CD14-positive monocyte (primary cell): ENCODE measurements at regions not wholly inside any gene's neighbourhood (a gene's known extent, or its start where the extent isn't known, plus 50 kb on each side); places are given as distances from the start of the nearest gene placed in this dataset.

Experiments used
- DNase-seq, 3 donors: peaks; one replicate each; pipeline ENCODE4 v3.0.0-alpha.2; 2011 to 2022
- H2AFZ ChIP-seq: 2 replicates; pipeline ENCODE4 v1.6.0; 2012; ENCODE audit warnings: mild to moderate bottlenecking, low read depth, low read length, inconsistent platforms; ENCODE audit not compliant: insufficient read depth, poor library complexity, severe bottlenecking
- H3K27ac ChIP-seq, 2 donors: 1 replicate in 1 of 2; 2 replicates in 1 of 2; pipeline ENCODE4 v1.5.1; 2012 to 2013; ENCODE audit warnings: low read length in 2 of 2, control low read depth in 1 of 2, inconsistent platforms in 1 of 2, low read depth in 1 of 2, mild to moderate bottlenecking in 1 of 2
- H3K27me3 ChIP-seq, 2 donors: one replicate each; pipeline versions ENCODE4 v1.6.0 to v1.6.1; 2011 to 2013; ENCODE audit warnings: low read length in 2 of 2; ENCODE audit not compliant: control insufficient read depth in 2 of 2, insufficient read depth in 2 of 2
- H3K36me3 ChIP-seq, 2 donors: replicated peaks in 1 of 2; 1 replicate in 1 of 2; 2 replicates in 1 of 2; pipeline versions ENCODE4 v1.5.1 to v1.6.1; 2012 to 2013; ENCODE audit warnings: low read length in 2 of 2, control low read depth in 1 of 2, inconsistent platforms in 1 of 2, mild to moderate bottlenecking in 1 of 2; ENCODE audit not compliant: insufficient read depth in 2 of 2, control insufficient read depth in 1 of 2
- H3K4me1 ChIP-seq, 2 donors: 1 replicate in 1 of 2; 2 replicates in 1 of 2; pipeline versions ENCODE4 v1.5.1 to v1.6.1; 2012 to 2013; ENCODE audit warnings: low read length in 2 of 2, control low read depth in 1 of 2, inconsistent platforms in 1 of 2, mild to moderate bottlenecking in 1 of 2, moderate library complexity in 1 of 2; ENCODE audit not compliant: insufficient read depth in 2 of 2, control insufficient read depth in 1 of 2
- H3K4me2 ChIP-seq: replicated peaks from 2 replicates; pipeline ENCODE3; 2012; ENCODE audit warnings: low read length, moderate library complexity, mild to moderate bottlenecking; ENCODE audit not compliant: poor library complexity, severe bottlenecking; ENCODE audit errors: extremely low read depth
- H3K4me3 ChIP-seq, 3 experiments: fragments of 200-600 bp in 1 of 3; sonication (generic) in 1 of 3; replicated peaks in 1 of 3; 1 replicate in 2 of 3; 2 replicates in 1 of 3; pipeline ENCODE4 v1.5.1; 2011 to 2013; ENCODE audit warnings: low read length in 3 of 3, mild to moderate bottlenecking in 3 of 3, control low read depth in 2 of 3, low read depth in 2 of 3, inconsistent platforms in 1 of 3, moderate library complexity in 1 of 3
- H3K79me2 ChIP-seq: 2 replicates; pipeline ENCODE4 v1.6.0; 2012; ENCODE audit warnings: mild to moderate bottlenecking, control low read depth, inconsistent platforms, low read length, moderate library complexity; ENCODE audit not compliant: insufficient read depth
- H3K9ac ChIP-seq: 2 replicates; pipeline ENCODE4 v1.6.0; 2017; ENCODE audit warnings: low read length, mild to moderate bottlenecking; ENCODE audit not compliant: insufficient read depth, poor library complexity, severe bottlenecking
- H3K9me3 ChIP-seq, 2 donors: replicated peaks in 1 of 2; 1 replicate in 1 of 2; 2 replicates in 1 of 2; pipeline versions ENCODE4 v1.5.1 to v1.6.1; 2012 to 2013; ENCODE audit warnings: low read length in 2 of 2, control low read depth in 1 of 2; ENCODE audit not compliant: control insufficient read depth in 1 of 2, insufficient read depth in 1 of 2
- H4K20me1 ChIP-seq: 2 replicates; pipeline ENCODE4 v1.6.0; 2012; ENCODE audit warnings: mild to moderate bottlenecking, low read length, control low read depth, moderate library complexity; ENCODE audit not compliant: insufficient read depth
- H3K27ac Mint-ChIP-seq, 7 donors: one replicate each; pipeline ENCODE4 v1.8.0; 2020; ENCODE audit warnings: mild to moderate bottlenecking in 7 of 7, mixed read lengths in 7 of 7, moderate library complexity in 6 of 7, inconsistent platforms in 2 of 7
- H3K27me3 Mint-ChIP-seq, 3 donors: one replicate each; pipeline ENCODE4 v1.8.0; 2021 to 2022; ENCODE audit warnings: low read depth in 3 of 3, mild to moderate bottlenecking in 3 of 3, mixed read lengths in 3 of 3, moderate library complexity in 3 of 3, inconsistent platforms in 1 of 3
- H3K36me3 Mint-ChIP-seq, 2 donors: one replicate each; pipeline ENCODE4 v1.8.0; 2020; ENCODE audit warnings: mixed read lengths in 2 of 2, inconsistent platforms in 1 of 2, mild to moderate bottlenecking in 1 of 2
- H3K4me1 Mint-ChIP-seq: one replicate; pipeline ENCODE4 v1.8.0; 2020; ENCODE audit warnings: mild to moderate bottlenecking, mixed read lengths
- H3K4me3 Mint-ChIP-seq, 2 donors: one replicate each; pipeline ENCODE4 v1.8.0; 2020; ENCODE audit warnings: mild to moderate bottlenecking in 2 of 2, mixed read lengths in 2 of 2, moderate library complexity in 1 of 2
- H3K9me3 Mint-ChIP-seq, 7 donors: one replicate each; pipeline ENCODE4 v1.8.0; 2020 to 2022; ENCODE audit warnings: mixed read lengths in 7 of 7, mild to moderate bottlenecking in 6 of 7, moderate library complexity in 6 of 7, inconsistent platforms in 2 of 7
- CTCF ChIP-seq: fragments of 200-600 bp; IDR thresholded peaks from one replicate; pipeline ENCODE4 v1.8.0; 2022; ENCODE audit warnings: antibody characterized with exemption, mild to moderate bottlenecking
- WGBS: methylation state at CpG from one replicate; pipeline ENCODE4 v1.1.5; 2013; ENCODE audit warnings: missing lambda C conversion rate; ENCODE audit not compliant: insufficient coverage; 5-methylcytosine and 5-hydroxymethylcytosine counted together
- intact Hi-C, 2 donors: fragments of 100-400 bp; cut with micrococcal nuclease; formaldehyde crosslinking; loops; one replicate each; pipeline versions ENCODE4 v1.15.0 to v1.15.1; 2023

DNA sequence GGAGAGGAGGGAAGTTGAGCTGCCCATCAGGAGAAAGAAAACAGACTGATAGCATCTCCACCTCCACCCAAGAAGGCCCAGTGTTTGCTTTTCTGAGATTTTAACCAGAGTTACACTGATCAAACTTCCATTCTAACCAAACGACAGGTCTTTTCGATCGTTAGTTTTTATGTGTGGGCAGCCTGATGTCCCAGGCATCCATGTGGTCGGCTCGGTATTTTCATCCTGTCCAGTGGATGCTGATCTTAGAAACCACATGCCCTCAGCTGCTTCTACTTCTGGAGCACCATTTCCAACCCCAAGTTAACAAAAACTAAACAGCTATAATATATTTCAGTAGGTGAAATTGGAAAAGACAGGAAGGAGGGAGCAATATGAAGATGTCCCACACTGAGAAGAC, 536.8 kb upstream of the JAG1 start:
- no peaks in the 10 kb centered on the region for H3K4me1 ChIP-seq
- no peak overlapping the region for H3K4me2 ChIP-seq
- no peak overlapping the region for H3K9ac ChIP-seq
- no peak for TF ChIP-seq CTCF
- H3K36me3 ChIP-seq, result no peaks in the 10 kb centered on the region
- Mint-ChIP-seq H3K4me1 (no peaks in the 10 kb centered on the region), H3K27me3 (peaks cover 0 to 6% (median 0%) of the 10 kb centered on the region in 3 donors), H3K36me3 (no peaks in the 10 kb centered on the region), H3K27ac (no peak overlapping the region), H3K4me3 (no peak overlapping the region), H3K9me3 (no peaks in the 10 kb centered on the region)
- no peak overlapping the region for H3K27ac ChIP-seq
- H3K79me2 ChIP-seq, result no peaks in the 10 kb centered on the region
- 96% methylated on average over 5 of the region's 5 CpGs for WGBS
- H3K9me3 ChIP-seq, result no peaks in the 10 kb centered on the region
- intact Hi-C loops, result no loop called here
- H3K27me3 ChIP-seq, result no peaks in the 10 kb centered on the region
- no peaks in the 10 kb centered on the region for H4K20me1 ChIP-seq
- DNase-seq, result no peak
- no peak overlapping the region for H3K4me3 ChIP-seq
- no peak overlapping the region for H2AFZ ChIP-seq

DNA sequence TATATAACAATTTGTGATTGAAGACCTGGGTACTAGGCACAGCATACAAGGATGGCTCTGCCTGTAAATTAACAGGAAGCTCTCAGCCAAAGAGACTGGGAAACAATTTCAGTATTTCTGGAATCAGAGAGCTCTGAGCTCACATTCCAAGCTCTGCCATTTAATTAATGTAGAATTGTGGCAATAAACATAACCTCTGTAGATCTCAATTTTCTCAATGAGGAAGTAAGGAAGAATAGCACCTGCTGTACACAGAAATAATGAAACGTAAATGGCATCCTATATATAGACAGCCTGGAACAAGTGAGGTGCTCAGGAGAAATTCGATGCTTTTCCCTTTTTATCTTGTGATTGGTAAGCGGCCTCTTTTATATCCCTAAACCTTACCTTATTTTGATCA, 538.5 kb upstream of the JAG1 start:
- H3K9me3 Mint-ChIP-seq, result no peaks in the 10 kb centered on the region
- Histone ChIP-seq H3K79me2 (no peaks in the 10 kb centered on the region), H3K4me3 (no peak overlapping the region), H3K36me3 (no peaks in the 10 kb centered on the region), H2AFZ (no peak overlapping the region), H3K9ac (no peak overlapping the region), H3K27me3 (no peaks in the 10 kb centered on the region), H3K9me3 (no peaks in the 10 kb centered on the region), H3K4me1 (peaks cover under 1 to 2% of the 10 kb centered on the region in 2 donors), H3K4me2 (no peak overlapping the region), H3K27ac (no peak overlapping the region), H4K20me1 (no peaks in the 10 kb centered on the region)
- no peaks in the 10 kb centered on the region for H3K36me3 Mint-ChIP-seq
- no peak overlapping the region for H3K4me3 Mint-ChIP-seq
- WGBS, result no CpG with 5 or more reads among the region's 3 CpGs
- intact Hi-C loops, result no loop called here
- peaks cover 0 to 6% (median 0%) of the 10 kb centered on the region in 3 donors for H3K27me3 Mint-ChIP-seq
- peaks cover 3% of the 10 kb centered on the region for H3K4me1 Mint-ChIP-seq
- TF ChIP-seq CTCF, result no peak
- DNase-seq, result no peak
- H3K27ac Mint-ChIP-seq, result no peak overlapping the region
